ENCODE measurements at regions not wholly inside any gene's neighbourhood (a gene's known extent, or its start where the extent isn't known, plus 50 kb on each side); places are given as distances from the start of the nearest gene placed in this dataset.

DNA sequence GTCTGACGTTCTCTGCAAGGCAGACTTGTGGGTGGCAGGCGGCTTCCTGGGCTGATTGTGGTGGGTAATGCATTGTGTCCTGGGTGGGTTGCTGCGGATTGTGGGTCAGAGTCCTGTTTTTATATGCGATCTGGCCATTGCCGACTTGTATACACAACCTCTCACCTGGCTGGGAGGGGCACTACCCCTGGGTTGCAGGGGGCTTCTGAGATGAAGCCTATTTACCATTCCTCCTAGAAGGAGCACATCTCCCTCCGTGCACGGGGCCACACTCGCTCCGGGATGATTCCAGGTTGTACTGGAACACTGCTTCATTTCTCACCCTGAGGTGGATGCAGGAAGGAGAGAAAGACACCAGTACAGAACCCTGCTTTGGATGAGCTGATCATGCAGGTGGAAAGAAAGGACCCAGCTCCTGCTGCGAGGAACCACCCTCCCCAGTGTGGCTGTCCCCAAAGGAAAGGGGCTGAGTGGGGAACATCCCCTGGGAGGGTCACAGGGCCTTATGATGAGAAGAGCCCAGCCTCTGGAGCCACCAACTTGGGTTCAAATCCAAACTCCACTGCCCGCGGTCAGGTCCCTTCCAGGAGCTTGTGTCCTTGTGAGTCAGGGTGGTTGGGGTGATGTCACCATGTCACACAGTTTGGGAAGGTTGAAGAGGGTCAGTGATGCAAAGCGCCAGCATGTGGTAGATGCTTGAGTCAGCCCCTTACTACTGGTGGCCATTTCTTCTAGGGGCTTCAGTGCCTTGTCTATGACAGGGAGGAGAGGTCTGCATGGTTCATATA lies 151.8 kb upstream of the COL5A1 start:
- no peak for TF ChIP-seq POLR2A (IDR thresholded peaks at IDR 0.05)
- TF ChIP-seq, protein P1, sequence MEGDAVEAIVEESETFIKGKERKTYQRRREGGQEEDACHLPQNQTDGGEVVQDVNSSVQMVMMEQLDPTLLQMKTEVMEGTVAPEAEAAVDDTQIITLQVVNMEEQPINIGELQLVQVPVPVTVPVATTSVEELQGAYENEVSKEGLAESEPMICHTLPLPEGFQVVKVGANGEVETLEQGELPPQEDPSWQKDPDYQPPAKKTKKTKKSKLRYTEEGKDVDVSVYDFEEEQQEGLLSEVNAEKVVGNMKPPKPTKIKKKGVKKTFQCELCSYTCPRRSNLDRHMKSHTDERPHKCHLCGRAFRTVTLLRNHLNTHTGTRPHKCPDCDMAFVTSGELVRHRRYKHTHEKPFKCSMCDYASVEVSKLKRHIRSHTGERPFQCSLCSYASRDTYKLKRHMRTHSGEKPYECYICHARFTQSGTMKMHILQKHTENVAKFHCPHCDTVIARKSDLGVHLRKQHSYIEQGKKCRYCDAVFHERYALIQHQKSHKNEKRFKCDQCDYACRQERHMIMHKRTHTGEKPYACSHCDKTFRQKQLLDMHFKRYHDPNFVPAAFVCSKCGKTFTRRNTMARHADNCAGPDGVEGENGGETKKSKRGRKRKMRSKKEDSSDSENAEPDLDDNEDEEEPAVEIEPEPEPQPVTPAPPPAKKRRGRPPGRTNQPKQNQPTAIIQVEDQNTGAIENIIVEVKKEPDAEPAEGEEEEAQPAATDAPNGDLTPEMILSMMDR (IDR thresholded peaks at IDR 0.05) = no peak
